ENCODE measurements at regions not wholly inside any gene's neighbourhood (a gene's known extent, or its start where the extent isn't known, plus 50 kb on each side); places are given as distances from the start of the nearest gene placed in this dataset.

- POLR2A ChIA-PET (ENCODE audit: unreplicated experiment), result no interaction called here
- in situ Hi-C loops (cut with MboI; ENCODE audit: low sequenced_read_pairs), result no loop called here
- H2AFZ ChIP-seq (replicated peaks; ENCODE audit: low read length, poor library complexity), result no peak overlapping the region
These were observed 462.4 kb upstream of the NDST4 start for GRCh38 chr4:115575851-115576250.

More at GRCh38 chr4:115575851-115576250, 462.4 kb upstream of the NDST4 start:
- H3K4me1 ChIP-seq (ENCODE audit: control insufficient read depth, insufficient read depth, low read length), result no peaks in the 10 kb centered on the region
- no peak overlapping the region for H2BK15ac ChIP-seq (ENCODE audit: low read depth, low read length)
- no peaks in the 10 kb centered on the region for H4K20me1 ChIP-seq (ENCODE audit: insufficient read depth, low read length)
- no peaks in the 10 kb centered on the region for H3K79me1 ChIP-seq (ENCODE audit: low read depth in 1 of 2, low read length in 2 of 2)
- no peaks in the 10 kb centered on the region for H3K36me3 ChIP-seq (ENCODE audit: control insufficient read depth, insufficient read depth, low read length)
- no peak overlapping the region for H2AK5ac ChIP-seq (ENCODE audit: low read depth, low read length)
- H2BK120ac ChIP-seq (ENCODE audit: low read depth, low read length), result no peak overlapping the region
- no peak overlapping the region for H4K91ac ChIP-seq (ENCODE audit: insufficient read depth, low read depth, low read length)
- no peak overlapping the region for H3K4ac ChIP-seq (ENCODE audit: low read depth, low read length)
- H3K27me3 ChIP-seq (ENCODE audit: control insufficient read depth, insufficient read depth, low read length), result no peaks in the 10 kb centered on the region
- H3K9me1 ChIP-seq (ENCODE audit: insufficient read depth, low read length), result no peaks in the 10 kb centered on the region
- no peak overlapping the region for H4K8ac ChIP-seq (ENCODE audit: low read depth in 2 of 2, low read length in 2 of 2)
- intact Hi-C loops (cut with micrococcal nuclease), result no loop called here
- WGBS, 2 experiments (ENCODE audit: extremely low coverage in 2 of 2, insufficient read length in 1 of 2), result no CpG with 5 or more reads among the region's 1 CpG
- dilution Hi-C loops (cut with HindIII; ENCODE audit: low sequenced_read_pairs, unreplicated experiment), result no loop called here
- no peak overlapping the region for H3K4me2 ChIP-seq (ENCODE audit: low read depth, low read length)
- no peak for DNase-seq
- ATAC-seq (ENCODE audit: low read depth), result no peak
- no peak overlapping the region for H3K9ac ChIP-seq (ENCODE audit: low read depth, low read length)
- no peak overlapping the region for H3K14ac ChIP-seq (replicated peaks; ENCODE audit: low read depth, low read length)
- no peak overlapping the region for H2AK9ac ChIP-seq (replicated peaks; ENCODE audit: low read depth, low read length, poor library complexity)
- H3K9me3 ChIP-seq (ENCODE audit: control insufficient read depth, insufficient read depth, low read length), result no peaks in the 10 kb centered on the region
- H2BK20ac ChIP-seq (ENCODE audit: low read depth, low read length), result no peak overlapping the region
- H3K4me3 ChIP-seq (ENCODE audit: insufficient read depth, low read depth, low read length), result no peak overlapping the region
- H3K18ac ChIP-seq (ENCODE audit: low read depth, low read length), result no peak overlapping the region
- BruUV-seq (replicated peaks), result no TSS peak
- no peak overlapping the region for H2BK5ac ChIP-seq (ENCODE audit: low read depth, low read length, poor library complexity, severe bottlenecking)
- no peak overlapping the region for H3K27ac ChIP-seq (ENCODE audit: insufficient read depth, low read length)
- CTCF ChIA-PET, result no interaction called here
- no peak overlapping the region for H4K5ac ChIP-seq (ENCODE audit: low read depth, low read length)
- no peak overlapping the region for H3K23ac ChIP-seq (ENCODE audit: low read depth, low read length)
- no peak for TF ChIP-seq USF2 (IDR thresholded peaks at IDR 0.05; ENCODE audit: low read depth, low read length)
- no peak for TF ChIP-seq MAZ (IDR thresholded peaks at IDR 0.05; ENCODE audit: borderline replicate concordance, low read depth, low read length)
- TF ChIP-seq RCOR1 (IDR thresholded peaks at IDR 0.05; ENCODE audit: insufficient replicate concordance, low read length), result no peak
- no peak for TF ChIP-seq RAD21 (IDR thresholded peaks at IDR 0.05; ENCODE audit: low read length)
- TF ChIP-seq, protein P1, sequence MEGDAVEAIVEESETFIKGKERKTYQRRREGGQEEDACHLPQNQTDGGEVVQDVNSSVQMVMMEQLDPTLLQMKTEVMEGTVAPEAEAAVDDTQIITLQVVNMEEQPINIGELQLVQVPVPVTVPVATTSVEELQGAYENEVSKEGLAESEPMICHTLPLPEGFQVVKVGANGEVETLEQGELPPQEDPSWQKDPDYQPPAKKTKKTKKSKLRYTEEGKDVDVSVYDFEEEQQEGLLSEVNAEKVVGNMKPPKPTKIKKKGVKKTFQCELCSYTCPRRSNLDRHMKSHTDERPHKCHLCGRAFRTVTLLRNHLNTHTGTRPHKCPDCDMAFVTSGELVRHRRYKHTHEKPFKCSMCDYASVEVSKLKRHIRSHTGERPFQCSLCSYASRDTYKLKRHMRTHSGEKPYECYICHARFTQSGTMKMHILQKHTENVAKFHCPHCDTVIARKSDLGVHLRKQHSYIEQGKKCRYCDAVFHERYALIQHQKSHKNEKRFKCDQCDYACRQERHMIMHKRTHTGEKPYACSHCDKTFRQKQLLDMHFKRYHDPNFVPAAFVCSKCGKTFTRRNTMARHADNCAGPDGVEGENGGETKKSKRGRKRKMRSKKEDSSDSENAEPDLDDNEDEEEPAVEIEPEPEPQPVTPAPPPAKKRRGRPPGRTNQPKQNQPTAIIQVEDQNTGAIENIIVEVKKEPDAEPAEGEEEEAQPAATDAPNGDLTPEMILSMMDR (conservative IDR thresholded peaks at IDR 0.05; ENCODE audit: low read depth, low read length), result no peak
- TF ChIP-seq SMC3 (IDR thresholded peaks at IDR 0.05; ENCODE audit: low read depth, low read length), result no peak
- no peak for TF ChIP-seq FOS (IDR thresholded peaks at IDR 0.05; ENCODE audit: low read depth, low read length)
- no peak for TF ChIP-seq NFE2L2 (IDR thresholded peaks at IDR 0.05; ENCODE audit: low read depth, low read length)
- no peak for TF ChIP-seq MXI1 (IDR thresholded peaks at IDR 0.05; ENCODE audit: borderline replicate concordance, low read depth, low read length)
- no peak for TF ChIP-seq ELK1 (IDR thresholded peaks at IDR 0.05; ENCODE audit: borderline replicate concordance, low read depth, low read length)
- no peak for TF ChIP-seq CEBPB (IDR thresholded peaks at IDR 0.05; ENCODE audit: low read depth, low read length)
- TF ChIP-seq RFX5 (IDR thresholded peaks at IDR 0.05; ENCODE audit: low read depth, low read length), result no peak
- no peak for TF ChIP-seq BHLHE40 (IDR thresholded peaks at IDR 0.05; ENCODE audit: low read depth, low read length)
- TF ChIP-seq POLR2A (IDR thresholded peaks at IDR 0.05; ENCODE audit: low read depth, low read length), result no peak
- TF ChIP-seq CHD1 (IDR thresholded peaks at IDR 0.05; ENCODE audit: low read depth, low read length), result no peak
- TF ChIP-seq MAFK (IDR thresholded peaks at IDR 0.05; ENCODE audit: low read depth, low read length), result no peak
- H3K56ac ChIP-seq (ENCODE audit: extremely low read depth, insufficient read depth, low read length), result no peak overlapping the region

Measured in IMR-90 (cell line).